K562 (cell line): ENCODE measurements at regions not wholly inside any gene's neighbourhood (a gene's known extent, or its start where the extent isn't known, plus 50 kb on each side); places are given as distances from the start of the nearest gene placed in this dataset.

Experiments
- CEBPB ChIP-seq: fragments of 450-650 bp; IDR thresholded peaks from 2 replicates; pipeline ENCODE4 v1.6.1; 2016; ENCODE audit warnings: missing genetic modification characterization, missing compliant biosample characterization
- CEBPG ChIP-seq, 3 experiments: fragments of 200-800 bp in 1 of 3; sonication (Bioruptor generic) in 1 of 3; sonication (generic) in 1 of 3; formaldehyde crosslinking in 1 of 3; IDR thresholded peaks in 2 of 3; conservative IDR thresholded peaks in 1 of 3; 2 replicates each; pipeline versions ENCODE4 v1.6.1 to v1.8.0; 2016 to 2022; ENCODE audit warnings: missing compliant biosample characterization in 2 of 3, missing genetic modification characterization in 2 of 3, mild to moderate bottlenecking in 1 of 3, missing genetic modification reagents in 1 of 3
- HMG20B ChIP-seq: fragments of 250-450 bp; sonication (Bioruptor Pico); IDR thresholded peaks from 2 replicates; pipeline ENCODE4 v1.5.0; 2021; ENCODE audit warnings: mild to moderate bottlenecking
- KLF10 ChIP-seq: fragments of 250-450 bp; sonication (Bioruptor Pico); IDR thresholded peaks from 2 replicates; pipeline ENCODE4 v1.6.1; 2021; ENCODE audit warnings: matching md5 sums
- L3MBTL2 ChIP-seq: fragments of 450-650 bp; IDR thresholded peaks from 2 replicates; pipeline ENCODE4 v1.6.1; 2016; ENCODE audit warnings: mild to moderate bottlenecking, moderate library complexity
- MEF2A ChIP-seq: IDR thresholded peaks from 2 replicates; pipeline ENCODE4 v1.6.1; 2011; ENCODE audit warnings: low read depth, mild to moderate bottlenecking, low read length, moderate library complexity; ENCODE audit not compliant: control insufficient read depth
- MEF2D ChIP-seq: conservative IDR thresholded peaks from 2 replicates; pipeline ENCODE4 v1.6.1; 2016; ENCODE audit warnings: low read depth, missing genetic modification characterization, missing compliant biosample characterization
- MTA1 ChIP-seq: fragments of 450-650 bp; IDR thresholded peaks from 2 replicates; pipeline ENCODE4 v1.6.1; 2017; ENCODE audit warnings: borderline replicate concordance
- MTA3 ChIP-seq: fragments of 450-650 bp; formaldehyde crosslinking; IDR thresholded peaks from 2 replicates; pipeline ENCODE4 v1.6.1; 2017; ENCODE audit warnings: mild to moderate bottlenecking, borderline replicate concordance
- NFE2 ChIP-seq: IDR thresholded peaks from 2 replicates; pipeline ENCODE4 v1.6.1; 2014; ENCODE audit warnings: antibody characterized with exemption, low read depth
- NR4A1 ChIP-seq, 2 experiments: fragments of 250-450 bp in 1 of 2; fragments of 450-650 bp in 1 of 2; sonication (Bioruptor Pico) in 1 of 2; IDR thresholded peaks; 2 replicates each; pipeline versions ENCODE4 v1.4.0 to v1.6.1; 2016 to 2020; ENCODE audit warnings: mild to moderate bottlenecking in 2 of 2, missing compliant biosample characterization in 1 of 2, missing genetic modification characterization in 1 of 2, moderate library complexity in 1 of 2
- RBM17 ChIP-seq: fragments of 200-400 bp; formaldehyde crosslinking; IDR thresholded peaks from 2 replicates; pipeline ENCODE4 v1.6.1; 2017; ENCODE audit warnings: low read depth, mild to moderate bottlenecking, low read length, borderline replicate concordance
- RCOR1 ChIP-seq, 2 experiments: IDR thresholded peaks; 2 replicates each; pipeline ENCODE4 v1.6.1; 2012; ENCODE audit warnings: low read depth in 2 of 2, low read length in 2 of 2, borderline replicate concordance in 1 of 2, improper control_type of control experiment in 1 of 2
- SNIP1 ChIP-seq: fragments of 450-650 bp; IDR thresholded peaks from 2 replicates; pipeline ENCODE4 v1.7.1; 2017; ENCODE audit warnings: low read depth, mild to moderate bottlenecking
- TEAD2 ChIP-seq: fragments of 450-650 bp; IDR thresholded peaks from 2 replicates; pipeline ENCODE4 v1.6.1; 2016; ENCODE audit warnings: missing genetic modification characterization, control low read depth, missing compliant biosample characterization
- TEAD4 ChIP-seq, 2 experiments: sonication (generic) in 1 of 2; formaldehyde crosslinking in 1 of 2; IDR thresholded peaks; 2 replicates each; pipeline versions ENCODE4 v1.6.1 to v1.8.0; 2012 to 2022; ENCODE audit warnings: borderline replicate concordance in 1 of 2, inconsistent platforms in 1 of 2, low read length in 1 of 2, mild to moderate bottlenecking in 1 of 2, missing genetic modification reagents in 1 of 2
- THRB ChIP-seq: fragments of 450-650 bp; formaldehyde crosslinking; conservative IDR thresholded peaks from 2 replicates; pipeline ENCODE4 v1.4.0; 2022; ENCODE audit warnings: mild to moderate bottlenecking, missing genetic modification characterization
- USF1 ChIP-seq: sonication (generic); formaldehyde crosslinking; IDR thresholded peaks from 2 replicates; pipeline ENCODE4 v1.9.0; 2022; ENCODE audit warnings: mild to moderate bottlenecking, missing genetic modification reagents
- ZNF23 ChIP-seq: fragments of 250-450 bp; sonication (Bioruptor Pico); IDR thresholded peaks from 2 replicates; pipeline ENCODE4 v1.4.0; 2020; ENCODE audit warnings: mild to moderate bottlenecking
- ZNF24 ChIP-seq: fragments of 450-650 bp; IDR thresholded peaks from 2 replicates; pipeline ENCODE4 v1.6.1; 2016
- ZNF644 ChIP-seq: fragments of 200-800 bp; sonication (Bioruptor generic); IDR thresholded peaks from 2 replicates; pipeline ENCODE4 v1.6.1; 2016; ENCODE audit warnings: low read depth, missing genetic modification characterization, missing compliant biosample characterization
- TF ChIP-seq, protein P1 (sequence below): fragments of 250-450 bp; sonication (Bioruptor Pico); IDR thresholded peaks from 2 replicates; pipeline ENCODE4 v1.8.0; 2022; ENCODE audit warnings: moderate library complexity, mild to moderate bottlenecking, inconsistent platforms
- TF ChIP-seq, protein P2 (sequence below), 3 experiments: IDR thresholded peaks in 2 of 3; conservative IDR thresholded peaks in 1 of 3; 2 replicates each; pipeline ENCODE4 v1.5.1; 2011 to 2012; ENCODE audit warnings: low read length in 3 of 3, mild to moderate bottlenecking in 3 of 3, control low read depth in 2 of 3, improper control_type of control experiment in 1 of 3, inconsistent platforms in 1 of 3, low read depth in 1 of 3, mixed read lengths in 1 of 3, moderate library complexity in 1 of 3; ENCODE audit not compliant: insufficient read depth in 2 of 3

GRCh38 chr5:57383093-57383861, 99.3 kb downstream of the ACTBL2 start (continued):
- TF ChIP-seq, protein P1, sequence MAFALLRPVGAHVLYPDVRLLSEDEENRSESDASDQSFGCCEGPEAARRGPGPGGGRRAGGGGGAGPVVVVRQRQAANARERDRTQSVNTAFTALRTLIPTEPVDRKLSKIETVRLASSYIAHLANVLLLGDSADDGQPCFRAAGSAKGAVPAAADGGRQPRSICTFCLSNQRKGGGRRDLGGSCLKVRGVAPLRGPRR (CRISPR knock-in tag): no peak
- TF ChIP-seq, protein P2, sequence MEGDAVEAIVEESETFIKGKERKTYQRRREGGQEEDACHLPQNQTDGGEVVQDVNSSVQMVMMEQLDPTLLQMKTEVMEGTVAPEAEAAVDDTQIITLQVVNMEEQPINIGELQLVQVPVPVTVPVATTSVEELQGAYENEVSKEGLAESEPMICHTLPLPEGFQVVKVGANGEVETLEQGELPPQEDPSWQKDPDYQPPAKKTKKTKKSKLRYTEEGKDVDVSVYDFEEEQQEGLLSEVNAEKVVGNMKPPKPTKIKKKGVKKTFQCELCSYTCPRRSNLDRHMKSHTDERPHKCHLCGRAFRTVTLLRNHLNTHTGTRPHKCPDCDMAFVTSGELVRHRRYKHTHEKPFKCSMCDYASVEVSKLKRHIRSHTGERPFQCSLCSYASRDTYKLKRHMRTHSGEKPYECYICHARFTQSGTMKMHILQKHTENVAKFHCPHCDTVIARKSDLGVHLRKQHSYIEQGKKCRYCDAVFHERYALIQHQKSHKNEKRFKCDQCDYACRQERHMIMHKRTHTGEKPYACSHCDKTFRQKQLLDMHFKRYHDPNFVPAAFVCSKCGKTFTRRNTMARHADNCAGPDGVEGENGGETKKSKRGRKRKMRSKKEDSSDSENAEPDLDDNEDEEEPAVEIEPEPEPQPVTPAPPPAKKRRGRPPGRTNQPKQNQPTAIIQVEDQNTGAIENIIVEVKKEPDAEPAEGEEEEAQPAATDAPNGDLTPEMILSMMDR (IDR thresholded peaks at IDR 0.05 in 2 of 3, conservative IDR thresholded peaks at IDR 0.05 in 1 of 3; ENCODE audit: insufficient read depth in 2 of 3, low read depth in 1 of 3, low read length in 3 of 3): peak in 2 of 3 experiments; percentile 18 to 44; a peak in 2 of 6 replicates
- TF ChIP-seq MEF2A: peak; percentile 46; the same call in 1 of the 2 replicates
- TF ChIP-seq MTA3: no peak; the same call in 1 of the 2 replicates
- TF ChIP-seq CEBPG (CRISPR knock-in tag; IDR thresholded peaks at IDR 0.05): peak; percentile 89
- TF ChIP-seq CEBPG (tag; conservative IDR thresholded peaks at IDR 0.05 in 1 of 2, IDR thresholded peaks at IDR 0.05 in 1 of 2): peak; percentile 89 to 95
- TF ChIP-seq SNIP1: no peak
- TF ChIP-seq HMG20B (CRISPR knock-in tag): no peak
- TF ChIP-seq ZNF23 (CRISPR knock-in tag): no peak
- peak; percentile 56; the same call in 1 of the 2 replicates for TF ChIP-seq ZNF24
- peak; percentile 96 for TF ChIP-seq NFE2
- no peak for TF ChIP-seq TEAD2
- TF ChIP-seq RCOR1 (IDR thresholded peaks at IDR 0.05; ENCODE audit: borderline replicate concordance in 1 of 2, low read depth in 2 of 2, low read length in 2 of 2): peak; percentile 73 to 99; a peak in 3 of 4 replicates
- no peak for TF ChIP-seq NR4A1 (CRISPR knock-in tag; IDR thresholded peaks at IDR 0.05)
- no peak for TF ChIP-seq NR4A1 (tag; IDR thresholded peaks at IDR 0.05)
- TF ChIP-seq TEAD4 (IDR thresholded peaks at IDR 0.05; ENCODE audit: low read length): peak; percentile 73
- no peak for TF ChIP-seq TEAD4 (CRISPR knock-in tag; IDR thresholded peaks at IDR 0.05; ENCODE audit: borderline replicate concordance)
- TF ChIP-seq USF1 (CRISPR knock-in tag): no peak
- peak; percentile 65; the same call in 1 of the 2 replicates for TF ChIP-seq CEBPB (tag)
- no peak for TF ChIP-seq RBM17
- TF ChIP-seq MTA1: no peak; the same call in 1 of the 2 replicates
- no peak for TF ChIP-seq KLF10 (CRISPR knock-in tag)
- peak; percentile 29; the same call in 1 of the 2 replicates for TF ChIP-seq ZNF644 (tag)
- TF ChIP-seq THRB (CRISPR knock-in tag): 0 out of 2 replicates have a peak, but pooled peaks have one; percentile 20
- 0 out of 2 replicates have a peak, but pooled peaks have one; percentile 16 for TF ChIP-seq MEF2D
- TF ChIP-seq L3MBTL2: peak; percentile 63; the same call in 1 of the 2 replicates
